ENCODE measurements at regions not wholly inside any gene's neighbourhood (a gene's known extent, or its start where the extent isn't known, plus 50 kb on each side); places are given as distances from the start of the nearest gene placed in this dataset.

DNA sequence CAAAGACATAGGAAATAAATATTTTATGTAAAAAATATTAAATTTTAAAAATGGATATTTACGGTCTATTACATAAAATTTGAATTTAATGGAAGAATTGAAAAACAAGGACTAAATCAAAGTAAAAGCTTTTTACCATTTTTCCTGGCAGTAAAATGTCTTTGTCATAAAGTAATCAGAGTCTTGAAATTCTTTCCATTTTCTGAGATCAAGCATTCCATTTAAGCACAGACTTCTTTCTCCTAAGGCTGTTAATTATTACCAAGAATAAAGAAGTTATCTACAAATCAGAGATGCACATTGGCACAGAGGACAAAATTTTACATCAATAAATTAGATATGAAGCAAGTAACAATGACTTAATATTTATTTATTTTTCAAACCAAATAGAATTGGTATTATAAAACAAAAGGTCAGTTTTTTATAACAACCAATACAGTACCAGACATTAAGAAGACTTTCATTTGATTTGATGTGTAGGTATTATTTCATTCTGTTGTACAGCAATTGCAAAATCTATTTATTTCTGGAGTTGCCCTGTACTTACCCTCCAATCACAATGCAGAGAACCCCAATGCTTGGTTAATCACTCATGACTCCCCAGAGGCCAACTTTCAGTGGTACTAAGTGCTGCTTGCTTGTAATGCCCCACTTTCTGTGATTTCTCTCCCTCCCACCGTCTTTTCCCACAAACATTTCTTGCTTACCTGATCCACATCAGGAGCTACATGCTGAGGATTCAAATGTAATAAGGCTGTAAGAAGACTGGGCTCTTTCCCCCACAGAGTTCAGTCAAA is 254.6 kb downstream of the GASK1B start:
- TF ChIP-seq, protein P1, sequence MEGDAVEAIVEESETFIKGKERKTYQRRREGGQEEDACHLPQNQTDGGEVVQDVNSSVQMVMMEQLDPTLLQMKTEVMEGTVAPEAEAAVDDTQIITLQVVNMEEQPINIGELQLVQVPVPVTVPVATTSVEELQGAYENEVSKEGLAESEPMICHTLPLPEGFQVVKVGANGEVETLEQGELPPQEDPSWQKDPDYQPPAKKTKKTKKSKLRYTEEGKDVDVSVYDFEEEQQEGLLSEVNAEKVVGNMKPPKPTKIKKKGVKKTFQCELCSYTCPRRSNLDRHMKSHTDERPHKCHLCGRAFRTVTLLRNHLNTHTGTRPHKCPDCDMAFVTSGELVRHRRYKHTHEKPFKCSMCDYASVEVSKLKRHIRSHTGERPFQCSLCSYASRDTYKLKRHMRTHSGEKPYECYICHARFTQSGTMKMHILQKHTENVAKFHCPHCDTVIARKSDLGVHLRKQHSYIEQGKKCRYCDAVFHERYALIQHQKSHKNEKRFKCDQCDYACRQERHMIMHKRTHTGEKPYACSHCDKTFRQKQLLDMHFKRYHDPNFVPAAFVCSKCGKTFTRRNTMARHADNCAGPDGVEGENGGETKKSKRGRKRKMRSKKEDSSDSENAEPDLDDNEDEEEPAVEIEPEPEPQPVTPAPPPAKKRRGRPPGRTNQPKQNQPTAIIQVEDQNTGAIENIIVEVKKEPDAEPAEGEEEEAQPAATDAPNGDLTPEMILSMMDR (IDR thresholded peaks at IDR 0.05): no peak
- no peak for TF ChIP-seq POLR2AphosphoS5 (IDR thresholded peaks at IDR 0.05)

All from prostate gland (tissue), 2 donors.